ENCODE measurements at regions not wholly inside any gene's neighbourhood (a gene's known extent, or its start where the extent isn't known, plus 50 kb on each side); places are given as distances from the start of the nearest gene placed in this dataset.

GRCh38 chr20:23199356-23199755 lies 113.2 kb upstream of the CD93 start:
- Mint-ChIP-seq H3K27ac (no peak overlapping the region), H3K4me3 (no peak overlapping the region), H3K4me1 (ENCODE audit: low read depth) (no peaks in the 10 kb centered on the region), H3K36me3 (ENCODE audit: low read depth) (no peaks in the 10 kb centered on the region), H3K27me3 (ENCODE audit: insufficient read depth) (peaks cover 19% of the 10 kb centered on the region), H3K9me3 (no peaks in the 10 kb centered on the region)
- DNase-seq (ENCODE audit: low spot score) = no peak
- intact Hi-C loops (cut with micrococcal nuclease) = loop anchor here (5.0 kb wide), 1 partner anchor 147 kb away; no protein-coding TSS in a partner anchor

GRCh38 chr20:23198815-23199214 lies 112.7 kb upstream of the CD93 start:
- intact Hi-C loops (cut with micrococcal nuclease) = loop anchor here (5.0 kb wide), 1 partner anchor 147 kb away; no protein-coding TSS in a partner anchor
- Mint-ChIP-seq H3K27ac (no peak overlapping the region), H3K4me1 (ENCODE audit: low read depth) (no peaks in the 10 kb centered on the region), H3K36me3 (ENCODE audit: low read depth) (no peaks in the 10 kb centered on the region), H3K9me3 (no peaks in the 10 kb centered on the region), H3K4me3 (no peak overlapping the region), H3K27me3 (ENCODE audit: insufficient read depth) (peaks cover 22% of the 10 kb centered on the region)
- no peak for DNase-seq (ENCODE audit: low spot score)

- Mint-ChIP-seq H3K9me3 (no peaks in the 10 kb centered on the region), H3K36me3 (ENCODE audit: low read depth) (no peaks in the 10 kb centered on the region), H3K4me1 (ENCODE audit: low read depth) (no peaks in the 10 kb centered on the region), H3K4me3 (no peak overlapping the region), H3K27ac (no peak overlapping the region), H3K27me3 (ENCODE audit: insufficient read depth) (peaks cover 26% of the 10 kb centered on the region)
- DNase-seq (ENCODE audit: low spot score) = no peak
- intact Hi-C loops (cut with micrococcal nuclease) = loop anchor here (5.0 kb wide), 1 partner anchor 146 kb away; no protein-coding TSS in a partner anchor
Measured at GRCh38 chr20:23197836-23198235, 111.7 kb upstream of the CD93 start.

- no peak overlapping the region for H3K27ac Mint-ChIP-seq
- H3K27me3 Mint-ChIP-seq (ENCODE audit: insufficient read depth) = peaks cover 26% of the 10 kb centered on the region
- H3K4me1 Mint-ChIP-seq (ENCODE audit: low read depth) = no peaks in the 10 kb centered on the region
- DNase-seq (ENCODE audit: low spot score) = no peak
- H3K36me3 Mint-ChIP-seq (ENCODE audit: low read depth) = no peaks in the 10 kb centered on the region
- intact Hi-C loops (cut with micrococcal nuclease) = loop anchor here (5.0 kb wide), 1 partner anchor 143 kb away; no protein-coding TSS in a partner anchor
- no peaks in the 10 kb centered on the region for H3K9me3 Mint-ChIP-seq
- no peak overlapping the region for H3K4me3 Mint-ChIP-seq
Measured at GRCh38 chr20:23195636-23196035, 109.5 kb upstream of the CD93 start.

GRCh38 chr20:23193801-23194384 lies 107.8 kb upstream of the CD93 start:
- Mint-ChIP-seq H3K4me3 (no peak overlapping the region), H3K36me3 (ENCODE audit: low read depth) (no peaks in the 10 kb centered on the region), H3K4me1 (ENCODE audit: low read depth) (no peaks in the 10 kb centered on the region), H3K27ac (no peak overlapping the region), H3K27me3 (ENCODE audit: insufficient read depth) (peaks cover 25% of the 10 kb centered on the region), H3K9me3 (no peaks in the 10 kb centered on the region)
- no peak for DNase-seq (ENCODE audit: low spot score)
- intact Hi-C loops (cut with micrococcal nuclease) = no loop called here

- Mint-ChIP-seq H3K4me3 (no peak overlapping the region), H3K36me3 (ENCODE audit: low read depth) (no peaks in the 10 kb centered on the region), H3K4me1 (ENCODE audit: low read depth) (no peaks in the 10 kb centered on the region), H3K27ac (no peak overlapping the region), H3K27me3 (ENCODE audit: insufficient read depth) (peaks cover 24% of the 10 kb centered on the region), H3K9me3 (no peaks in the 10 kb centered on the region)
- intact Hi-C loops (cut with micrococcal nuclease) = no loop called here
- DNase-seq (ENCODE audit: low spot score) = no peak
Measured at GRCh38 chr20:23192469-23192868, 106.3 kb upstream of the CD93 start.

- Mint-ChIP-seq H3K27me3 (ENCODE audit: insufficient read depth) (peaks cover 14% of the 10 kb centered on the region), H3K36me3 (ENCODE audit: low read depth) (no peaks in the 10 kb centered on the region), H3K9me3 (no peaks in the 10 kb centered on the region), H3K27ac (no peak overlapping the region), H3K4me3 (no peak overlapping the region), H3K4me1 (ENCODE audit: low read depth) (no peaks in the 10 kb centered on the region)
- DNase-seq (ENCODE audit: low spot score) = no peak
- intact Hi-C loops (cut with micrococcal nuclease) = no loop called here
Measured at GRCh38 chr20:23190557-23190956, 104.4 kb upstream of the CD93 start.

GRCh38 chr20:23189854-23190253 lies 103.7 kb upstream of the CD93 start:
- DNase-seq (ENCODE audit: low spot score) = no peak
- Mint-ChIP-seq H3K4me1 (ENCODE audit: low read depth) (no peaks in the 10 kb centered on the region), H3K9me3 (no peaks in the 10 kb centered on the region), H3K27me3 (ENCODE audit: insufficient read depth) (peaks cover 8% of the 10 kb centered on the region), H3K4me3 (no peak overlapping the region), H3K27ac (no peak overlapping the region), H3K36me3 (ENCODE audit: low read depth) (no peaks in the 10 kb centered on the region)
- intact Hi-C loops (cut with micrococcal nuclease) = no loop called here

GRCh38 chr20:23189341-23189740 lies 103.2 kb upstream of the CD93 start:
- H3K9me3 Mint-ChIP-seq = no peaks in the 10 kb centered on the region

GRCh38 chr20:23188377-23189169 lies 102.4 kb upstream of the CD93 start:
- Mint-ChIP-seq H3K4me1 (ENCODE audit: low read depth) (no peaks in the 10 kb centered on the region), H3K9me3 (no peaks in the 10 kb centered on the region), H3K4me3 (no peak overlapping the region), H3K27ac (no peak overlapping the region), H3K36me3 (ENCODE audit: low read depth) (no peaks in the 10 kb centered on the region), H3K27me3 (ENCODE audit: insufficient read depth) (peaks cover 4% of the 10 kb centered on the region)
- intact Hi-C loops (cut with micrococcal nuclease) = no loop called here
- DNase-seq (ENCODE audit: low spot score) = no peak

More at GRCh38 chr20:23189341-23189740, 103.2 kb upstream of the CD93 start:
- no peaks in the 10 kb centered on the region for H3K36me3 Mint-ChIP-seq (ENCODE audit: low read depth)
- intact Hi-C loops (cut with micrococcal nuclease) = no loop called here
- H3K27me3 Mint-ChIP-seq (ENCODE audit: insufficient read depth) = peaks cover 8% of the 10 kb centered on the region
- H3K4me1 Mint-ChIP-seq (ENCODE audit: low read depth) = no peaks in the 10 kb centered on the region
- no peak overlapping the region for H3K4me3 Mint-ChIP-seq
- DNase-seq (ENCODE audit: low spot score) = no peak
- no peak overlapping the region for H3K27ac Mint-ChIP-seq

- Mint-ChIP-seq H3K9me3 (no peaks in the 10 kb centered on the region), H3K4me1 (ENCODE audit: low read depth) (no peaks in the 10 kb centered on the region)
- intact Hi-C loops (cut with micrococcal nuclease) = no loop called here
Measured at GRCh38 chr20:23187751-23188150, 101.6 kb upstream of the CD93 start.

GRCh38 chr20:23186808-23187207 lies 100.7 kb upstream of the CD93 start:
- H3K36me3 Mint-ChIP-seq (ENCODE audit: low read depth) = no peaks in the 10 kb centered on the region
- DNase-seq (ENCODE audit: low spot score) = no peak
- peaks cover 2% of the 10 kb centered on the region for H3K27me3 Mint-ChIP-seq (ENCODE audit: insufficient read depth)
- no peaks in the 10 kb centered on the region for H3K4me1 Mint-ChIP-seq (ENCODE audit: low read depth)
- intact Hi-C loops (cut with micrococcal nuclease) = no loop called here
- H3K27ac Mint-ChIP-seq = no peak overlapping the region
- no peak overlapping the region for H3K4me3 Mint-ChIP-seq
- peaks cover under 1% of the 10 kb centered on the region for H3K9me3 Mint-ChIP-seq

More at GRCh38 chr20:23187751-23188150, 101.6 kb upstream of the CD93 start:
- Mint-ChIP-seq H3K27ac (no peak overlapping the region), H3K36me3 (ENCODE audit: low read depth) (no peaks in the 10 kb centered on the region), H3K27me3 (ENCODE audit: insufficient read depth) (peaks cover 2% of the 10 kb centered on the region), H3K4me3 (no peak overlapping the region)
- no peak for DNase-seq (ENCODE audit: low spot score)

GRCh38 chr20:23180451-23180921 lies 94.4 kb upstream of the CD93 start:
- intact Hi-C loops (cut with micrococcal nuclease) = no loop called here
- H3K36me3 Mint-ChIP-seq (ENCODE audit: low read depth) = no peaks in the 10 kb centered on the region
- H3K27ac Mint-ChIP-seq = no peak overlapping the region
- peaks cover 5% of the 10 kb centered on the region for H3K27me3 Mint-ChIP-seq (ENCODE audit: insufficient read depth)
- no peak for DNase-seq (ENCODE audit: low spot score)
- no peaks in the 10 kb centered on the region for H3K4me1 Mint-ChIP-seq (ENCODE audit: low read depth)
- peaks cover 3% of the 10 kb centered on the region for H3K9me3 Mint-ChIP-seq
- H3K4me3 Mint-ChIP-seq = no peak overlapping the region

Data from activated T-helper 1 cell treated with anti-CD3 and anti-CD28 coated beads, Interleukin-12 subunit alpha, Interleukin-12 subunit beta, Interleukin-2, Interleukin-4 antibody, amounts not matched to agents 30 ng/mL and 10 ng/mL and 1 ng/mL, durations not matched to agents 14 hours and 24 hours and 36 hours (primary cell).